HPDE6-E6E7 (cell line): ENCODE measurements at regions not wholly inside any gene's neighbourhood (a gene's known extent, or its start where the extent isn't known, plus 50 kb on each side); places are given as distances from the start of the nearest gene placed in this dataset.
"Not testable (repeated sequence)": the region's sequence is repeated elsewhere in the genome, so short reads cannot be mapped to it uniquely, and the experiment has no call there.

ENCODE experiments used
- DNase-seq: peaks from one replicate; pipeline ENCODE4 v3.0.0; 2011; ENCODE audit warnings: missing footprints; ENCODE audit errors: extremely low spot score

DNA sequence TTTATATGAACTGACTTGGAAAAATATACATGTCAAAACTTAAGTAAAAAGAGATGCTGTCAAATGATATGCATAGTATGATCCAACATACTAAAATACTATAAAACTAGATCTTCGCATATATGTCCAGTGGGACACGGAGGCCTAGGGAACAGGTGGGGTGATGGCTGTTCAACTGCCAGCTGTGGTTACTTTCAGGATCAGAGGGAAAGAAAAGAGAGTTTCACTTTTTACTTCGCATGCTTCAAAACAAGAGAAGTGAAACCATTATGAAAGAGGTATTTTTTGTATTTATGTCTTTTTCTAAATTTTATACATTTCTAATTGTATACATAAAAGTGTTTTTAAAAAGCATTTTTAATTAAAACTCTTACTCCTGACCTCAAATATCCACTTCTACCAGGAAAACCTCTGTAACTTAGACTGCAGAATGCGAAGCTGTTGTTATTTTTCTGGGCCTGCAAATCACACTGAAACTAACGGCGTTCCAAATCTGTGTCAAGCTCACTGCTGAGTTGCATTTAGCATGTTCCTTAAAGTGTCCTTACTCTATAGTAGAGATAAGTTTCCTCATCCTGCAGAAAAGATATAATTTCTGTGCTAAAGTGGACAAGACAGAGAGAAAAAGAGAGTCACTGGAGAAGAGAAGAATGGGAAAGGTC is 97.8 kb upstream of the SLC35G4 start:
- DNase-seq: no peak

DNA sequence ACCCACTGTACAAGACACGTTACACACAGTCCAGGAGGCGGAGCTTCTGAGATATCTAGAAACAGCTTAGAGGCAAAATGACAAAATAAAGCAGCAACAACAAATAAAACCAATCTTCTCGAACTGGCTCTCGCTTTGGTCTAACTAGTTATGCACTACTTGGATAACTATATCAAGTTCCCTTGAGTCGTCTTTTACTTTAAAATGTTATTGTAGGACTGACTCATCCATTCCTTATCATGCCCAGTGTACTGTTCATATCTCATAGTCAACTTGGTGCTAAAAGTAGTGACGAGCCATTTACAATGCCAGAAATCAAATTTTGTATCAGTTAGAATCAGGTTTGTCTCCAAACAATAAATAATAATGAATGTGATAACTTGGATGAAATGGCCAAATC is 102.5 kb upstream of the SLC35G4 start:
- no peak for DNase-seq

DNA sequence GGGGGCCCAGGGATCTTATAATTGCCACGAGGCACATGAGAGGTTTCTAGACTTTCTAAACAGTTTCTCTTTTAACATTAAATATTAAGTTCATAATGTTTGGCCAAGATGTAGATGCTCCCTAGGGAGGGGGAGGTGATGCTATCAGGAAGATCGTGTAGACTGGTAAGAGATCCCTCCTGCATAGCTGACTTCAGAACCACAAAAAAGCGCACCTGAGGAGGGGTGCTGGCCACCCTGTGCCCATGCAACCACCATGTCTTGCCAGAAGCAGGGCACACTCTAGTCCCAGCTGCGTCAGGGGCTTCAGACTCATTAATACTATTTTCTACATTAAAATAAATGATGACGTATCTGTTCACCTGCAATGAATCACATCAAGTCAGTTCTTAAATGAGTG is 103.4 kb upstream of the SLC35G4 start:
- DNase-seq: no peak

DNA sequence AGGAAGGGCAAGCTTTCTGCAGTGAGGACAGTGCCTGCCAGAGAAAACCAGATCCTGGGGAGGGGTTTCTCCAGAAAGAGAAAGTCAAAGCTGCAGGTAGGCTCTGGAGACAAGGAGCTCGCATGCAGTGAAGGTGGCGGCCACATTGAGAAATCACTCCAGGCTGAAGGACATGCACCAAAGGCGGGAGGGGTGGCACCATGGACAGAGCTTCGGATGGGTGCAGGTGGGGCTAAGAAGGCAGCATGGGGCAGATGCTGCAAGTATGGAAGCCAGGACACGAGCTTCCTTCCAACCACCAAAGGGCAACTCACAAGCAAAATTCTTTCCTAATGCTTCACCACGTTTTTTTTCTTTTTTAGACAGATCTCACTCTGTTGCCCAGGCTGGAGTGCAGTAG is 104.4 kb upstream of the SLC35G4 start:
- DNase-seq: no peak

DNA sequence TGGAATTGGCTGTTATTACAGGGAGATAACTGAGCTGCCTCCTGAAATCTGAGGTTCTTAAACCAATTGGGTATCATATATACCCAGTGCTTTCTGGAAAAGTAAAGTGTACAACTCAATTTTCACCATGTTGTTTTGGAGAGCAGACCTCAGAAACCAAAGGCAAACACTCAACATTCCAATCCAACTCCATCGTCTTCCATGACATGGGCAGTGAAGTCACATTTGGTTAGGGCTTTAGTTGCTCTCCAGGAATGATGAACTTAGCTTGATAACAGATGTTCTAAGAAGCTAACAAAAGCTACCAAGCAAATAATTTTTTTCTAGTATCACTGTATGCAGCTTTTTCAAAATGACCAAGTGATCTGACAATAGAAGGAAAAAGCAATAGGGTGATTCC is 107.0 kb upstream of the SLC35G4 start:
- DNase-seq: no peak

DNA sequence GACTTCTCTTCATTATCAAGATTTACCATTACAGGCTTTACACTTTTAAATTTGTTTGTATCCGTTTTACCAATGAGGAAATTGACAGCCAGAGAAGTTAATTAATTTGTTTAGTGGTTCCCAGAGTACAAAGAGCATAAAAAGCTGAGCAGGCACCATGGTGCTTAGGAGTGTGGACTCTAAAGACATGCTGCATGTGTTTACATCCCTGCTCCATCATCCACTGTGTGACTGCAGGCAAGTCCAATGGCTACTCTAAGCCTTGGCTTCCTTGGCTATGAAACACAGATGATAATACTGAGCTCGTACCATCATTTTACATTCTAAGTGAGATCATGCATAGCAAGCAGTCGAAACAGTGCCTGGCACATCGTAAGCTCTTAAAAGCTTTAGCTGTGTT is 108.0 kb upstream of the SLC35G4 start:
- DNase-seq: no peak

DNA sequence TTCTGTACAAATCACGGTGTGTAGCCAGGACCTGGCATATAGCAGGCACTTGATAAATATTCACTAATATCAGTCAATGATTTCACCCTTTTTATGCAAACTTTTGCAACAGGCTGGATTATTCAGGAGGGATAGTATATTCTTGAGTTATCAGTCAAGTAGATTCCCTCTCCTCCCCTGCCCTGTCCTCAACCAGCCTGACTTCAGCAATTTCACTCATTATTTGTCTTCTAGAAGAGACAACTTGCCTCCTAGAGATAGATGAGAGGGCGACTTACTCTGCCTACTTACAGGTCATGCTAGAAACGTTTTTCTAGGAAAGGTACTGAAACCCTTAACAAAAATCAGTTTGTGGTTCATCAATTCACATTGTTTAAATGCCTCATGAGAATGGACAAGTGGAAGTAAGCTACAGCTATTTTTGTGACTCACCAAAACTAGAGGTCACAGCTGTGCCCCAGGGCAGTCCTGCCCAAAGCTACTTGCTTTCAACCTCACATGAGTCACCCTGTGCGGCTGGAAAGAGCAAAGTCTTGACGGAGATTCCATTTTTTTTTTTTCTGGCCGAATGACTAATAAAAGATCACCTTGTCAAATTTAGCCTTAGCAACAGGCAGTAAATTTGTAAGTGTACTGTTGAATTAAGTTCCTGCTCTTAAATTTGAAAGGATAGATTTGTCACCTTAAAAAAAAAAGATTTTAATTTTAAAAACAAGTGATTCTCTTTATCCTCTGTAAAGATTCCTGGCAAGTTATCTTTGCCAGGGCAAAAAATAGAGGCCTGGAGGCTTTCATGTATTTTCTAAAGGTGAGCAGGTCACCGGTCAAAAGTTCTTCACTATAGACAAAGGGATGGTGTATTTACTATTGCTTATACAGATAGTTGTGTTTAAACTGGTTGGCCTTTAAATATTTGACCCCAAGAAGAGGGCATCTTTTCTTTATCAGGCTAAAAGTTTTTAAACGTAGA is 109.0 kb upstream of the SLC35G4 start:
- peak; percentile 75 for DNase-seq

DNA sequence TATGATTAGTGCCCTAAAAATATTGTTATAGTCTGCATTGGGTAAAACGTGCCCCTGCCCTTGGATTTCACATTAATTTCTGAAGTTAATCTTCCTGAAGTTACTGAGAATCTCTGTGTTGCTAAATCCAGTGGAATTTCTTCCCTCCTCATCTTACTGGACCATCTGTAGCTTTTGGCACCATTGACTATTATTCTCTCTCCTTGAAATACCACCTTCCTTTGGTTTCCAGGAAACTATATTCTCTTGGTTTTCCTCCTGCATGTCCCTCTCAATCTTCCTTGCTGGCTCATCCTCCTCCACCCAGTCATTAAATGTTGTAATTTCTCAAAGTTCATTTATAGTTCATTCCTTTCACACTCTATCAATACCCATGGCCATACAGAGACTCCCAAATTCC is 110.6 kb upstream of the SLC35G4 start:
- DNase-seq: no peak

DNA sequence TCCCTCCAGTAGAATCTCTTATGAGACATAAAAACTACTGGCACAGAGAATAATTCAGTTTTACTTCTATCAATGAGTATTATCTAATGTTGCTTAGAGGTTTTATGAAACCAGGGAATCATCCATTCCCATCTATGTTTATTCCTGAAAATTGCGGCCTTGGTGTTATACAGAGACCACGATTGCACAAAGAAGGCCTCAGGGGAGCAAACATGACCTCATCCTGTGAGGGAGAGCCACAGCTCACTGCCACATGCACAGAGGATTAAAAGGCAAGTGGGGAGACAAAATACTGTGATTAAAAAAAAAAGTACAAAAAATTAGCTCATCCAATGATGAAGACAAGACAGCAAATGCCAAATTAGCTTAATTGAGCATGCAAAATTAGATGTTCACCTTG is 111.8 kb upstream of the SLC35G4 start:
- DNase-seq: no peak

DNA sequence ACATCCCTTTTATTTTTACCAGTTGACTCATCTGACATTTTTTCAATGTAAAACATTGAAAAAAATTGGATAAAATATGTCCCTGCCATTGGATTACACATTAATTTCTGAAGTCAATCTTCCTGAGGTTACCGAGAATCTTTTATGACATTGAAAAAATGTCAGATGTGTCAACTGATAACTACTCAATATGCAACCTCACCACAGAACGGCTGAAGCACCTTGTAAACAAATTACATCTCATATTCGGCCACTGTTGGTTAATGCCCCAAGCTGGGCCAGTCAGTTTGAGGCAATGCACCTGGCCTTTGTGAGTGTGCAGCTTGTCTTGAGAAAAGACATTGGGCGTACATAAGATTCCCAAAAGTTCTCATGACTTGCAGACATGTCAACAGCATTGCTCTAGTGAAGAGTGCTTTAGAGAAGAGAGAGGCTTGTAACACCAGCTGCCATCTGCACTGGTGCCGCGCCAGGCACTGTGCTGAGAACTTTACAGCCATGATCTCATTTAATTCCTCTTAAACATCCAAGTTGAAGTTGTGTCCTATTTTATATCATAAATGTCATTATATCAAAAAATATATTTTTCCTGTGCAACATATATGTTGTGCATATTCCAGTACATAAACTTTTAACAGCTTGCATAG is 112.7 kb upstream of the SLC35G4 start:
- no peak for DNase-seq

DNA sequence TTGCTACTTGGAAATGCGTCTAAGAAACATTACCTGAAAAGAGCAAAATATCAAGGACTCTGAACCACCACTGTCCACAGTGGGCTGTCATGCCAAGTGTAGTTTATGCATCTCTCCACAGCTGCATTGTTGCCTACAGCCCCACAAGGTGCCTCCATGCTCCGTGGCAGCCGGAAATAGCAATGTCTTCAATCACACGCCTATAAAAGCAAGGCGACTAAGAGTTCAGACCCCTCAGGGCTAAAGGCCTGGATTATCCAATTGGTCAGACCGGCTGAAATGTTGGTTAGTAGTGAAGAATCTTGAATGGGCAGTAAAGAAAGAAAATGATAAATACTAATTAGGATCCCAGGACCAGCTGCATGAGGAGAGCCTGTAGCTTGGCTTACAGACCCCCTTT is 114.0 kb upstream of the SLC35G4 start:
- no peak for DNase-seq

DNA sequence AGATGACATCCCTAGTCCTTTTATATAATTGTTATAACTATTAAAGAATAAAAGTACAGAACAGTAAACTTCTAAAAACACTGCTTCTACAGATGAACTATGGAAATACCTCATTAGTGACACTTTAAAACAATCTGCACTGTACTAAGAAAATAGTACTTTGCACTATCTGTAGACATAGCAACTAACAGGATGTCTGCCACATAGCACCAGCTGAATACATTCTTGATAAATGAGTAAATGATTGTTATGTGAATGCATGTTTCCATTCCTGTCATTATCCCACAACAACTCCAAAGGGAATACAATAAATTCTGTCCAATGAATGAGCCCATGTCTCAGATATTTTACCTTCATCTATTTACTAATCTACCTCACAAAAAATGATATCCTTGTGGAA is 115.3 kb upstream of the SLC35G4 start:
- no peak for DNase-seq

DNA sequence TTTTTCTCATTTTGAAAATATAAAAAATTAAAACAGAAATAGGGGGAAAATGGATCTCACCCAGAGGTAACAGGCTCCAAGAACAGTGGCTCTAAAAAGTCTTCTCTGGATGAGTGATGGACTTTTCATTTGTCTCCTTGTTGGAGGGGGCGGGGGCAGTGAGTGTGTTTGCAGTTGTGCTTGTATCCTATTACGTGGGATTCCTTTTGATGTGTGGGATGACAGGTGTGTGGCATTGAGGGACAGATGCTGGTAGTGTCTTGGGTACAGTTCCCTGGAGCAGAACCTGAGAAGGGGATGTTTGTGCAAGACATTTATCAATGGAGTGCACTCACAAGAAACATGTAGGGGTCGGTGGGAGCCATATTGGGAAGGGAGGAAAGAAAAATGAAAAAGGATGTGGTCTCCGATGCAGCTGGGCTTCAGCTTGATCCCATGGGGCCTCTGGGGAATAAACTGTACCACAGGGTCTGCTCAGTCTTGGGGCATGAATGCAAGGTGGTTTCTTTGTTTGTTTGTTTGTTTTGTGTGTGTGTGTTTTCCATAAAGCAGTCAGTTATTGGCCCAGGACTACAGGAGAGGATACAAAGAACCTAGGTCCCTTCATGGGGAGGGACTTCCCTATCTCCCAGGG is 120.0 kb upstream of the SLC35G4 start:
- no peak for DNase-seq

DNA sequence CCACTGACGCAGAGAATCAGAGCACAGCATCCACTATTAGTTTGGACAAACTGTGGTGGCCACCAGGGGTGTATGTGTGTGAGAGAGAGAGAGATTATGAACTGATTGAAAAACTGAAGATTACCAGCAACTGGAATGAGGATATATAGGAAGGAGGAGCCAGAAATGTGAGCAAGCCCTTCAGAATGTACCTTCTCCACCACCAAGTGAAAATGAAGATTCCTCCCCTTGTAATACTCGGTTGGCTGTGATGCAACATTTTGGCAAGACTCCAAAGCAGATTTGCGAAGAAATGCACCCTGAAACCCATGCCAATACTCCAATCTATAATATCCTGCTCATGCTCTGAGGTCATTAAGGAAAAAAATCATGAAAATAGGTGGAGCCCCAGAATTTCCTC is 121.2 kb upstream of the SLC35G4 start:
- no peak for DNase-seq

DNA sequence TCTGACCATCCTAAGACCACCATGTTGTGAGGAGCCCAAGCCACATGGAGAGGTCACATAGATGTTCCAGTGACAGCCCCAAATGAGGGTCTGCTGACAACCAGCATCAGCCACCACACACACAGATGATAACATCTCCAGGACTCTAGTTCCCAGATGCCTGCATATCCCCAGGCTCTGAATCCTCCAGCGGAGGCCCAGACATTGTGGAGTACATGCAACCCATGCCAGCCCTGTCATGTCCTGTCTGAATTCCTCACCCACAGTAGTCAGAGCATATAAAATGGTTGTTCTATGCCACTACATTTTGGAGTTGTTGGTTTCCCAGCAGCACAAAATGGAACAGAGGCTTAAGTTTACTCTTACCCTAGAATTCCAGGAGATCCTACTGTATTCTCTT is 122.0 kb upstream of the SLC35G4 start:
- DNase-seq: no peak

DNA sequence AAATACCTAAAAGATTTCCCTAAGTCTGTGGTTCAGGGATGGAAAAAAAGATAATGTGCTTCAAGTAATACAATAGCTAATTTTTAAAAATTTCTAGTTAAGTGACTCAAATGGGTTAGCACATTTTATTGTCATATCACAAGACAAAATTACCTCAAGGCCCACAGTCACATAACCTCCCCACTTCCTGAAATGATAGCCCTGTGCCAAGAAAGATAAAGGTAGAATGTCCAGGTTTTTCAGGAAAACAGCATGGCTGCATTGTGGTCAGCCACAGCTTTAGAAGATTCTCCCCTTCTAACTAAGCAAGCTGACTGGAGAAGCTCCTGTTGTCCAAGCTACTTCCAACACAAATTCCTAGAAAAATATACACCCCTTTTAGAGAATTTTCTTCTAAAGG is 127.1 kb upstream of the SLC35G4 start:
- DNase-seq: no peak

DNA sequence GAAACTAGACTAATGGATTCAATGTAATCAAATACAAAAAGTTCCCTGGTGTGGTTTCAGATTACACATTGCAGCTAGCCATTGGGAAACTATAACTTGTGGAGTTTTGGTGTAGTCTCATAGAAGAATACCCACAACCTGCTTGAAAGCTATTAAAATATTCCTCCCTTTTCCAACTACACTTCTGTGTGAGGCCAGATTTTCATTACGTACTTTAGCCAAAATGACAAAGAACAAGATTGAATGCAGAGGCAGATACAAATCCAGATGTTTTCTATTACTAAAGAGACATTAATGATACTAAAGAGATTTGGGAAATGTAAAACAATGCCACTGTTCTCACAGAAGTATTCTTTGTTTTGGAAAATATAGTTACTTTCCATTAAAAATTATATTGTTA is 128.7 kb upstream of the SLC35G4 start:
- DNase-seq: no peak

DNA sequence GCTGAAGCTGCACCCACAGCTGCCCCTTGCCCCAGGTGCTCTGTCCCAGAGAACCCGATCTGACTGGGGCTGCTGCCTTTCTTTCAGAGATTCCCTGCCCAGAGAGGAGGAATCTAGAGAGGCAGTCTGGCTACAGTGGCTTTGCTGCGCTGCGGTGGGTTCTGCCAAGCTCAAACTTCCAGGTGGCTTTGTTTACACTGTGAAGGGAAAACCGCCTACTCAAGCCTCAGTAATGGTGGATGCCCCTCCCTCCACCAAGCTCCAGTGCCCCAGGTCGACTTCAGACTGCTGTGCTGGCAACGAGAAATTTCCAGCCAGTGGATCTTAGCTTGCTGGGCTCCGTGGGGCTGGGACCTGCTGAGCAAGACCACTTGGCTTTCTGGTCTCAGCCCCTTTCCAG is 130.4 kb upstream of the SLC35G4 start:
- DNase-seq: not testable (repeated sequence)

DNA sequence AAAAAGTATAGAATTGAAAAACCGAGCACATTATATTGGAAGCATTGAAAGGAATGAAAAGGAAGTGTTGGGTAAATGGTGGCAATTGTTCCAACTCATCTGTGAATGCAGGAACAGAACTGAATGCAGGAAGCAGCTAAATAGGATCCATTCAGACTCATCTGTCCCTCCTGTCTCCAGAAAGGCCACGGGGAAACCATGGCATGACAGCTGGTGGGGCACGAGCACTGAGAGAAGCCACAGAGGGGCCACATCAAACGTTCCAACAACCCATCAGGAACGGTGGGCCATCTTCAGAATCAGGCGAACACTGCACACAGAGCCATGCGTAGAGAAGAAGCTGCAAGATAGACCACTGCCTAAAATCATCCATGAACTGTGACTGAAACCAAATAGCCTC is 138.5 kb upstream of the SLC35G4 start:
- DNase-seq: no peak

DNA sequence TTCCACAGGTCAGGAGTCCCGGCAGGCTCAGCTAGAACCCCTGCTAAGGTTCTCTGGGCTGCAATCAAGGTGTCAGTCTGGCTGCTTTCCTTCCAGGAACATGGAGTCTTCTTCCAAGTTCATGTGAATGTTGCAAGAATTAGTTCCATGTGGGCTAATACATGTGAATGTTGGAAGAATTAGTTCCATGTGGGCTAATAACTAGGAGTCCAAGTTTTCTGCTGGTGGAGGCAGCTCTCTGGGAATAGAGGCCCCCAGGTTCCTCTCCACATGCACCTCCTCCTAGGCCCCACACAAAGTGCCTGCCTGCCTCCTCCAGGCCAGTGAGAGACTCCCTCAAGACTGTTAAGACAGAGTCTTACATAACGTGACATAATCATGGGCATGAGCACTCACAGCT is 140.8 kb upstream of the SLC35G4 start:
- DNase-seq: no peak

DNA sequence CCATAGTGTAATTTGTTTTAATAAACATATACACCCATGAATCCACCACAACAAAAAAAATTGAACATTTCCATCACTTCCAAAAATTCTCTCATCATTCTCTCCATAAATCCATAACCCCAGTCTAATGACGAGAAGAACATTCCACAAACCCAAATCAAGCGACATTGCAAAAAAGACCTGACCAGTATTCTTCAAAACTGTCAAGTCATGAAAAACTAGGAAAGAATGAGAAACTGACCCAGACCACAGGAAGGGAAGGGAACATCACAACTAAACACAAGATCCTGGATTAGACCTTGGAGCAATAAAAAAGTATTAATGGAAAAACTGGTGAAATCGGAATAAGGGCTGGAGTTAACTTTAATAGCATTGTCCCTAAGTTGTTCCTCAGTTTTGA is 141.3 kb upstream of the SLC35G4 start:
- no peak for DNase-seq

DNA sequence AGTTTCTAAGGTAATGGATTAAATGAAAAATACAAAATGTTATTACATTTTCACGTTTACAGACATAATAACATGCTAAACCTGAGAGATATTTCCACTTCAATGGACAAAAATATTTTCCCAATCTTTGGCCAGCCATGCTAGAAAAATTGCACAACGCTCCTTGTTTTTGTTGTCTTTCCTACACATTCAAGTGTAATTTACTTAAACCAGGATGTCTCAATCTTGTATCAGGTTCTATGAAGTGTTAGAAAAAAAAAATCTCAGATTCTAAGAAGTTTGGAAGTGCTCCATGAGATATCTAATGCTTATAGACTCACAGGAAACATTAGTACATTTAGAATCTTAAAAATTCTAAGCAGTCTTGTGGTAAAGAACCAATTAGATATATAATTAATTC is 141.8 kb upstream of the SLC35G4 start:
- no peak for DNase-seq
